ENCODE measurements at regions not wholly inside any gene's neighbourhood (a gene's known extent, or its start where the extent isn't known, plus 50 kb on each side); places are given as distances from the start of the nearest gene placed in this dataset.

DNA sequence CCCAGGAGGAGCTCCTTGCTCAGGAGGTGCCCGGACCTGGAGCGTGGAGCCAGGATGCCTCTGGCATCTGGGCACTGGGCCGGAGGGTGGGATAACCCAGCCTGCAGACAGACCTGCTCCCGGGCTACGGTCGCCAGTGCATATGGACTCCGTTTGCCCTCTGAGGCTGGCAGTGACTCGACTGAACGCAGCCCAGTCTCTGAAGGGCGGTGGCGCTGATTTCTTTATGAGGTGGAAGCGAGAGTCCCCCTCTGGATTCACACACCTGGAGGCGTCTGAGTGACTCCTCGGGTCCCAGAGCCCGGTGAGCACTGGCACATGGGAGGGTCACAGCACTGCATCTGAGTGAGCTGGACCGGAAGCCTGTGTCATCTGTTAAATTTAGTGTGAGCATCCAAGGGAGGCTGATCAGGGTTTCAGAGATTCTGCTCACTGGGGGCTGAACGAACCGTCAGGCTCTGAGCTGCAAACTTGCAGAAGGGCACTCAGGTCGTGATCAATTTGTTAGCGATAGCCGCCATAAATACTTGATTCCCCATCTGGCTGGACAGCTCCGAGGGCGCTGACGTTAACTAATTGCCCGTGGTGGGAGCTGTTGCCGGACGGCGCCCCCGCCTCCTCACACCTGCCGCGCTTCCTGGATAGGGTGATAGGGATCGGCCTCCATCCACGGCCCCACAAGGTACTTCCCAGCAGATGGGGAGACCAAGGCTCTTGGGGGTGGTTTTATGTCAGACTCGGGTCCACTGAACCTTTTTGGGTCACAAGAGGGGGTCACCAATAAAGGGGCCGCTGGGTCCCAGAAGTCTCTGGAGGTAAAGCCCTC lies 60.7 kb upstream of the TTC34 start:
- H2BK20ac ChIP-seq (ENCODE audit: low read length): no peak overlapping the region
- H3K9me3 ChIP-seq (ENCODE audit: insufficient read depth in 2 of 2, low read depth in 1 of 2, low read length in 1 of 2): peaks cover 82 to 100% of the 10 kb centered on the region in 2 experiments
- H3K18ac ChIP-seq (ENCODE audit: extremely low read depth, low read length): no peak overlapping the region
- no peak overlapping the region for H3K4me3 ChIP-seq (ENCODE audit: extremely low read depth in 1 of 4, insufficient read depth in 2 of 4, low read depth in 3 of 4, low read length in 4 of 4)
- peaks cover 0 to 3% (median 0%) of the 10 kb centered on the region in 4 experiments; a peak in 1 of 8 replicates for H3K36me3 ChIP-seq (ENCODE audit: control insufficient read depth in 2 of 4, insufficient read depth in 4 of 4, low read length in 3 of 4)
- no peak overlapping the region for H4K5ac ChIP-seq (ENCODE audit: insufficient read length, low read depth, low read length)
- H2BK5ac ChIP-seq (ENCODE audit: low read depth, low read length): no peak overlapping the region
- H3K4me2 ChIP-seq (ENCODE audit: insufficient read depth in 1 of 2, low read depth in 2 of 2, low read length in 2 of 2): no peak overlapping the region
- no peaks in the 10 kb centered on the region for H3K79me1 ChIP-seq (ENCODE audit: low read depth, low read length)
- FAIRE-seq (no peak), DNase-seq (ENCODE audit: low read depth in 1 of 2, low spot score in 2 of 2) (no peak)
- no peaks in the 10 kb centered on the region for H4K20me1 ChIP-seq (replicated peaks in 1 of 2; ENCODE audit: control insufficient read depth in 1 of 2, insufficient read depth in 2 of 2, low read length in 2 of 2)
- H3K23ac ChIP-seq (ENCODE audit: insufficient read length): no peak overlapping the region
- no peak overlapping the region for H2BK12ac ChIP-seq (ENCODE audit: low read depth, low read length)
- H2AFZ ChIP-seq (ENCODE audit: low read length): no peak overlapping the region
- H3K79me2 ChIP-seq (ENCODE audit: control insufficient read depth in 1 of 2, insufficient read depth in 2 of 2, low read length in 2 of 2): no peaks in the 10 kb centered on the region
- TF ChIP-seq HDAC2 (IDR thresholded peaks at IDR 0.05; ENCODE audit: borderline replicate concordance in 1 of 2, low read depth in 2 of 2, low read length in 2 of 2) (no peak), TEAD4 (IDR thresholded peaks at IDR 0.05; ENCODE audit: low read depth, low read length) (no peak)
- H2BK120ac ChIP-seq (replicated peaks; ENCODE audit: low read depth, low read length): no peak overlapping the region
- H3K27ac ChIP-seq (ENCODE audit: low read depth, low read length): no peak overlapping the region
- no peaks in the 10 kb centered on the region for H3K4me1 ChIP-seq (replicated peaks in 1 of 4; ENCODE audit: control insufficient read depth in 3 of 4, insufficient read depth in 4 of 4, low read length in 3 of 4)
- CTCF ChIA-PET (ENCODE audit: partially characterized antibody): no interaction called here
- H3K27me3 ChIP-seq (replicated peaks in 1 of 4; ENCODE audit: control insufficient read depth in 3 of 4, extremely low read depth in 1 of 4, insufficient read depth in 3 of 4, low read length in 3 of 4): no peaks in the 10 kb centered on the region
- no peak overlapping the region; the same call in 1 of the 2 replicates for H4K8ac ChIP-seq (ENCODE audit: extremely low read depth, insufficient read depth, low read length)
- WGBS, 2 experiments (ENCODE audit: extremely low coverage in 1 of 2, insufficient coverage in 1 of 2, insufficient read length in 1 of 2, insufficient replicate concordance in 2 of 2, low coverage in 1 of 2, low lambda C conversion rate in 2 of 2, missing lambda C conversion rate in 1 of 2): 88% methylated on average over 32 of the region's 35 CpGs; no CpG with 5 or more reads in 1 of the 2 experiments
- no peak overlapping the region for H2BK15ac ChIP-seq (ENCODE audit: low read length)
- H3K56ac ChIP-seq (replicated peaks; ENCODE audit: insufficient read length, low read depth, low read length): no peak overlapping the region
- H2AK5ac ChIP-seq (ENCODE audit: low read depth, low read length): no peak overlapping the region
- no peak overlapping the region for H3K14ac ChIP-seq (ENCODE audit: insufficient read length)
- H4K91ac ChIP-seq (replicated peaks; ENCODE audit: insufficient read length, low read length): no peak overlapping the region
- H3K23me2 ChIP-seq (ENCODE audit: low read depth, low read length): no peaks in the 10 kb centered on the region; the same call in 1 of the 2 replicates
- H3K9ac ChIP-seq (replicated peaks in 1 of 4; ENCODE audit: extremely low read depth in 1 of 4, low read depth in 3 of 4, low read length in 3 of 4): no peak overlapping the region
- H3K4ac ChIP-seq (replicated peaks; ENCODE audit: insufficient read length, low read depth, low read length): no peak overlapping the region
- POLR2A ChIA-PET (ENCODE audit: partially characterized antibody): no interaction called here
